ENCODE measurements at regions not wholly inside any gene's neighbourhood (a gene's known extent, or its start where the extent isn't known, plus 50 kb on each side); places are given as distances from the start of the nearest gene placed in this dataset.

- TF ChIP-seq CEBPB (IDR thresholded peaks at IDR 0.05) = peak in 1 of 2 experiments; percentile 70; a peak in 2 of 4 replicates
- peak; percentile 94 for TF ChIP-seq JUNB (IDR thresholded peaks at IDR 0.05)
- TF ChIP-seq EHF (CRISPR knock-in tag; IDR thresholded peaks at IDR 0.05) = no peak
- peak; percentile 81 to 89; a peak in 3 of 5 replicates for TF ChIP-seq EP300 (IDR thresholded peaks at IDR 0.05)
Measured at GRCh38 chr9:115615821-115616665, 498.1 kb upstream of the TNC start (continued).

GRCh38 chr9:115616666-115617239, 498.8 kb upstream of the TNC start:
- 91% methylated on average over 2 of the region's 2 CpGs for WGBS (ENCODE audit: missing lambda C conversion rate)
- CTCF ChIA-PET = interaction anchor here (0.6 to 2.8 kb wide), 4 partner anchors 9 to 56 kb away, joined by 3 to 18 read pairs (median 6); no protein-coding TSS in a partner anchor
- ATAC-seq = no peak

GRCh38 chr9:115625251-115625650, 507.3 kb upstream of the TNC start:
- ATAC-seq (no peak), FAIRE-seq (no peak), DNase-seq (ENCODE audit: low read depth in 1 of 2, low spot score in 1 of 2) (no peak)
- no peak for TF ChIP-seq REST (IDR thresholded peaks at IDR 0.05)
- TF ChIP-seq FOSB (CRISPR knock-in tag; IDR thresholded peaks at IDR 0.05) = no peak
- no peak for TF ChIP-seq CBX2 (IDR thresholded peaks at IDR 0.05; ENCODE audit: borderline replicate concordance, low read depth)
- no peak for TF ChIP-seq EHMT2 (IDR thresholded peaks at IDR 0.05; ENCODE audit: low read depth)
- TF ChIP-seq POLR2AphosphoS2 (conservative IDR thresholded peaks at IDR 0.05; ENCODE audit: low read length) = no peak
- no peak for TF ChIP-seq HDAC2 (IDR thresholded peaks at IDR 0.05)
- TF ChIP-seq KDM5A (IDR thresholded peaks at IDR 0.05) = no peak
- no peak for TF ChIP-seq CTCF (IDR thresholded peaks at IDR 0.05)
- POLR2A ChIA-PET = interaction anchor here (1.3 kb wide), 1 partner anchor 10 kb away, joined by 3 read pairs; no protein-coding TSS in a partner anchor
- H3K9me3 ChIP-seq = peaks cover 12% of the 10 kb centered on the region; the same call in 2 of the 3 replicates
- CTCF ChIA-PET = interaction anchor here (0.7 to 2.7 kb wide), 6 partner anchors 11 to 670 kb away, joined by 3 to 9 read pairs (median 3); no protein-coding TSS in a partner anchor
- H3K4me3 ChIP-seq = no peak overlapping the region
- H3K27ac ChIP-seq = no peak overlapping the region
- H3K4me1 ChIP-seq = no peaks in the 10 kb centered on the region
- no peak overlapping the region for H3K4me2 ChIP-seq

More at GRCh38 chr9:115616666-115617239, 498.8 kb upstream of the TNC start:
- DNase-seq (ENCODE audit: low read depth in 1 of 2, low spot score in 1 of 2) (no peak), FAIRE-seq (no peak)
- POLR2A ChIA-PET = interaction anchor here (1.8 to 2.9 kb wide), 2 partner anchors 56 to 536 kb away, joined by 11 to 13 read pairs; partner anchors contain the start of gene PAPPA
- Histone ChIP-seq H3K27ac (peak overlapping the region; percentile 84 to 90), H3K9me3 (peaks cover 9% of the 10 kb centered on the region), H3K4me2 (peak overlapping the region; percentile 63), H3K4me1 (peaks cover 32% of the 10 kb centered on the region), H3K4me3 (no peak overlapping the region)
- TF ChIP-seq HEYL (CRISPR knock-in tag; IDR thresholded peaks at IDR 0.05) (no peak), NFE2L2 (conservative IDR thresholded peaks at IDR 0.05; ENCODE audit: low read length) (no peak)
